ENCODE measurements at regions not wholly inside any gene's neighbourhood (a gene's known extent, or its start where the extent isn't known, plus 50 kb on each side); places are given as distances from the start of the nearest gene placed in this dataset.

GRCh38 chr6:25133568-25133967, 145.6 kb upstream of the CARMIL1 start:
- TF ChIP-seq CEBPB (IDR thresholded peaks at IDR 0.05; ENCODE audit: low read depth, low read length), result no peak
- TF ChIP-seq NRF1 (IDR thresholded peaks at IDR 0.05; ENCODE audit: low read depth, low read length), result no peak
- TF ChIP-seq CTCF (IDR thresholded peaks at IDR 0.05; ENCODE audit: control extremely low read depth in 1 of 3, insufficient read depth in 1 of 3, low read depth in 1 of 3, low read length in 3 of 3), result no peak
- no peak for TF ChIP-seq BRCA1 (IDR thresholded peaks at IDR 0.05; ENCODE audit: low read depth, low read length)
- no peak for TF ChIP-seq MAFK (IDR thresholded peaks at IDR 0.05; ENCODE audit: low read depth, low read length)
- TF ChIP-seq POLR2A (IDR thresholded peaks at IDR 0.05; ENCODE audit: control extremely low read depth in 1 of 2, low read depth in 2 of 2, low read length in 2 of 2), result no peak
- TF ChIP-seq POLR2AphosphoS5 (IDR thresholded peaks at IDR 0.05; ENCODE audit: low read depth, low read length), result no peak
- TF ChIP-seq CHD2 (IDR thresholded peaks at IDR 0.05; ENCODE audit: low read length), result no peak
- no peak for TF ChIP-seq RAD21 (IDR thresholded peaks at IDR 0.05 in 1 of 2, conservative IDR thresholded peaks at IDR 0.05 in 1 of 2; ENCODE audit: low read depth in 2 of 2, low read length in 2 of 2)

Data from H1 (cell line).